ENCODE measurements at regions not wholly inside any gene's neighbourhood (a gene's known extent, or its start where the extent isn't known, plus 50 kb on each side); places are given as distances from the start of the nearest gene placed in this dataset.
A peak's percentile ranks its signal among the peaks of the same experiment; 100 is the strongest.

- 74% methylated on average over 8 of the region's 8 CpGs for WGBS
- Histone ChIP-seq H3K9me3 (no peaks in the 10 kb centered on the region), H3K27me3 (no peaks in the 10 kb centered on the region), H3K36me3 (no peaks in the 10 kb centered on the region), H3K4me1 (peaks cover 0 to 14% (median 11%) of the 10 kb centered on the region in 4 donors), H3K4me3 (no peak overlapping the region), H3K27ac (replicated peaks in 1 of 4) (no peak overlapping the region)
- no peak for DNase-seq (ENCODE audit: extremely low spot score)
- intact Hi-C loops (cut with DNase I), result no loop called here
- TF ChIP-seq EP300 (IDR thresholded peaks at IDR 0.05) (no peak), POLR2A (IDR thresholded peaks at IDR 0.05; ENCODE audit: low read depth) (no peak), POLR2AphosphoS5 (IDR thresholded peaks at IDR 0.05) (no peak)
- TF ChIP-seq, protein P1, sequence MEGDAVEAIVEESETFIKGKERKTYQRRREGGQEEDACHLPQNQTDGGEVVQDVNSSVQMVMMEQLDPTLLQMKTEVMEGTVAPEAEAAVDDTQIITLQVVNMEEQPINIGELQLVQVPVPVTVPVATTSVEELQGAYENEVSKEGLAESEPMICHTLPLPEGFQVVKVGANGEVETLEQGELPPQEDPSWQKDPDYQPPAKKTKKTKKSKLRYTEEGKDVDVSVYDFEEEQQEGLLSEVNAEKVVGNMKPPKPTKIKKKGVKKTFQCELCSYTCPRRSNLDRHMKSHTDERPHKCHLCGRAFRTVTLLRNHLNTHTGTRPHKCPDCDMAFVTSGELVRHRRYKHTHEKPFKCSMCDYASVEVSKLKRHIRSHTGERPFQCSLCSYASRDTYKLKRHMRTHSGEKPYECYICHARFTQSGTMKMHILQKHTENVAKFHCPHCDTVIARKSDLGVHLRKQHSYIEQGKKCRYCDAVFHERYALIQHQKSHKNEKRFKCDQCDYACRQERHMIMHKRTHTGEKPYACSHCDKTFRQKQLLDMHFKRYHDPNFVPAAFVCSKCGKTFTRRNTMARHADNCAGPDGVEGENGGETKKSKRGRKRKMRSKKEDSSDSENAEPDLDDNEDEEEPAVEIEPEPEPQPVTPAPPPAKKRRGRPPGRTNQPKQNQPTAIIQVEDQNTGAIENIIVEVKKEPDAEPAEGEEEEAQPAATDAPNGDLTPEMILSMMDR (IDR thresholded peaks at IDR 0.05), result no peak
These were observed 99.9 kb upstream of the LINC00305 start for GRCh38 chr18:64248836-64249235.

- intact Hi-C loops (cut with DNase I), result no loop called here
- Histone ChIP-seq H3K27ac (replicated peaks in 1 of 4) (no peak overlapping the region), H3K9me3 (no peaks in the 10 kb centered on the region), H3K4me3 (no peak overlapping the region), H3K27me3 (no peaks in the 10 kb centered on the region), H3K4me1 (peaks cover 0 to 14% (median 11%) of the 10 kb centered on the region in 4 donors), H3K36me3 (no peaks in the 10 kb centered on the region)
- WGBS, result 53% methylated on average over 2 of the region's 2 CpGs
- DNase-seq (ENCODE audit: extremely low spot score), result no peak
- TF ChIP-seq EP300 (IDR thresholded peaks at IDR 0.05) (no peak), POLR2A (IDR thresholded peaks at IDR 0.05; ENCODE audit: low read depth) (no peak), POLR2AphosphoS5 (IDR thresholded peaks at IDR 0.05) (no peak)
- TF ChIP-seq, protein P1 (IDR thresholded peaks at IDR 0.05), result no peak
These were observed 96.4 kb upstream of the LINC00305 start for GRCh38 chr18:64245126-64245861.

DNA sequence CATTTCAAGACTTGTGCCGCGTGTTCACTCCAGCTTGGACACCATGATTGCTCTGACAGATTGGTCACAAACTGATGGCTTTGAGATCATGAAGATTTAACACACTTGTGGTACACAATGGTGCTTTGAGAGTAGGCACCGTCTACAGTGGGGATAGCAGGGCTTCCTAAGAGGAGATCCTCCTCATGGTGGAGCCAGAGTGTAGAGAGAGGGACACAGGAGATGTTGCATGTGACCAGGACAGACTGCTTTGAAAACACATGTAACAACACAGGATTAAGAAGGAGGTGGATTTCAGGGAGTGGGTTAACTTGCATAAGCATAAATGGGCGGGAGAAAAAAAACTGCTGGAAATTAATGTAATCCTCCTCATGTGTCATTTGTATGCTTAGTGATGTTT, 95.7 kb upstream of the LINC00305 start:
- TF ChIP-seq, protein P1 (IDR thresholded peaks at IDR 0.05), result peak in 1 of 3 experiments; percentile 6
- no peak for TF ChIP-seq POLR2AphosphoS5 (IDR thresholded peaks at IDR 0.05)
- intact Hi-C loops (cut with DNase I), result no loop called here
- WGBS, result 78% methylated on average over 4 of the region's 4 CpGs
- no peak for DNase-seq (ENCODE audit: extremely low spot score)
- H3K4me3 ChIP-seq, result no peak overlapping the region
- peaks cover 0 to 14% (median 11%) of the 10 kb centered on the region in 4 donors for H3K4me1 ChIP-seq
- H3K36me3 ChIP-seq, result no peaks in the 10 kb centered on the region
- H3K27me3 ChIP-seq, result no peaks in the 10 kb centered on the region
- no peaks in the 10 kb centered on the region for H3K9me3 ChIP-seq
- H3K27ac ChIP-seq (replicated peaks in 1 of 4), result no peak overlapping the region

DNA sequence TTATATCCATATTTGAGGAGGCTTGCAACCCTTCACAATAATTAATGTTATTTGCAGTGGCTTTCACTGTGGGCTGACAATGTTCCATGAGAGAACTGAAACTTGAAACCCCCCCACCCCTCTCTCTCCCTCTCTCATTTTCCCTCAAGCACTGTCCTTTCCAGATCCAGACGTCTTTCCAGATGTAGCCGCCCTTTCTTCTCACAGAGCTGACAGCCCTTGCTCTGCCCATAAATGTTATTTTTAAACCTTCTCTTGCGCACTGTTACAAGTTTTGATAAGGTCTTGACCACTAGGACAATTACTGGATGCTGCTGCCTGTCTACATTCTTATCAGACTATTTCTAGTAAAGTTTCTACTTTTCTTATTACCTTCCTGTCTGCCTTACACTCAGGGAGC, 91.4 kb upstream of the LINC00305 start:
- Histone ChIP-seq H3K27ac (replicated peaks in 1 of 4) (no peak overlapping the region), H3K4me3 (no peak overlapping the region), H3K4me1 (peaks cover 0 to 6% (median 2%) of the 10 kb centered on the region in 4 donors), H3K27me3 (no peaks in the 10 kb centered on the region), H3K36me3 (no peaks in the 10 kb centered on the region), H3K9me3 (no peaks in the 10 kb centered on the region)
- TF ChIP-seq POLR2AphosphoS5 (IDR thresholded peaks at IDR 0.05) (no peak), EP300 (IDR thresholded peaks at IDR 0.05) (no peak), POLR2A (IDR thresholded peaks at IDR 0.05; ENCODE audit: low read depth) (no peak)
- TF ChIP-seq, protein P1 (IDR thresholded peaks at IDR 0.05), result no peak
- no peak for DNase-seq (ENCODE audit: extremely low spot score)
- intact Hi-C loops (cut with DNase I), result no loop called here
- WGBS, result 46% methylated on average over 3 of the region's 3 CpGs

GRCh38 chr18:64238076-64238475, 89.2 kb upstream of the LINC00305 start:
- intact Hi-C loops (cut with DNase I), result no loop called here
- WGBS, result 93% methylated on average over 2 of the region's 2 CpGs
- Histone ChIP-seq H3K9me3 (no peaks in the 10 kb centered on the region), H3K4me1 (no peaks in the 10 kb centered on the region), H3K4me3 (no peak overlapping the region), H3K27ac (replicated peaks in 1 of 4) (no peak overlapping the region), H3K36me3 (no peaks in the 10 kb centered on the region), H3K27me3 (no peaks in the 10 kb centered on the region)
- TF ChIP-seq POLR2AphosphoS5 (IDR thresholded peaks at IDR 0.05) (no peak), EP300 (IDR thresholded peaks at IDR 0.05) (no peak), POLR2A (IDR thresholded peaks at IDR 0.05; ENCODE audit: low read depth) (no peak)
- TF ChIP-seq, protein P1 (IDR thresholded peaks at IDR 0.05), result no peak
- no peak for DNase-seq (ENCODE audit: extremely low spot score)

Data from esophagus muscularis mucosa (tissue), 4 donors.